CD4-positive, alpha-beta T cell (primary cell): ENCODE measurements at regions not wholly inside any gene's neighbourhood (a gene's known extent, or its start where the extent isn't known, plus 50 kb on each side); places are given as distances from the start of the nearest gene placed in this dataset.

Experiments used
- ATAC-seq: fragments of 200-7000 bp; cut with Tn5 transposase; one replicate; pipeline ENCODE4 v1.10.0; 2022; ENCODE audit warnings: mild to moderate bottlenecking; ENCODE audit not compliant: poor library complexity
- CTCF ChIA-PET: fragments of 350-600 bp; sonication (Branson Sonifier 250); formaldehyde crosslinking; loops from one replicate; lab custom pipeline; 2021; ENCODE audit warnings: antibody characterized with exemption, inconsistent platforms; lab: Charles Lee
- POLR2A ChIA-PET: fragments of 350-600 bp; sonication (Branson Sonifier 250); formaldehyde crosslinking; loops from one replicate; lab custom pipeline; 2021; ENCODE audit warnings: antibody characterized with exemption, inconsistent platforms; lab: Charles Lee
- DNase-seq, 14 experiments: peaks; one replicate each; pipeline ENCODE4 v3.0.0-alpha.2; 2013 to 2020; ENCODE audit warnings: mixed read lengths in 2 of 14
- H3K27ac ChIP-seq, 2 donors: one replicate each; pipeline versions ENCODE4 v1.5.1 to v1.7.0; 2013; ENCODE audit warnings: low read length in 2 of 2, low read depth in 1 of 2, mild to moderate bottlenecking in 1 of 2
- H3K27me3 ChIP-seq, 2 experiments: 1 replicate in 1 of 2; 2 replicates in 1 of 2; pipeline versions ENCODE4 v1.6.1 to v1.7.0; 2013; ENCODE audit warnings: low read length in 2 of 2, control low read depth in 1 of 2, mild to moderate bottlenecking in 1 of 2, moderate library complexity in 1 of 2; ENCODE audit not compliant: insufficient read depth in 2 of 2, control insufficient read depth in 1 of 2
- H3K36me3 ChIP-seq: one replicate; pipeline ENCODE4 v1.6.1; 2013; ENCODE audit warnings: low read length, control low read depth; ENCODE audit not compliant: insufficient read depth
- H3K4me1 ChIP-seq: one replicate; pipeline ENCODE4 v1.6.1; 2013; ENCODE audit warnings: low read length, control low read depth; ENCODE audit not compliant: insufficient read depth
- H3K4me3 ChIP-seq: one replicate; pipeline ENCODE4 v1.5.1; 2013; ENCODE audit warnings: mild to moderate bottlenecking, low read length, moderate library complexity
- H3K9me3 ChIP-seq, 2 experiments: 1 replicate in 1 of 2; 2 replicates in 1 of 2; pipeline versions ENCODE4 v1.6.1 to v1.7.0; 2013; ENCODE audit warnings: low read length in 2 of 2, mild to moderate bottlenecking in 2 of 2, control low read depth in 1 of 2, moderate library complexity in 1 of 2; ENCODE audit not compliant: control insufficient read depth in 1 of 2, insufficient read depth in 1 of 2
- H3K27ac Mint-ChIP-seq: one replicate; pipeline ENCODE4 v1.8.0; 2020; ENCODE audit warnings: mixed read lengths
- H3K27me3 Mint-ChIP-seq: one replicate; pipeline ENCODE4 v1.8.0; 2021; ENCODE audit warnings: mixed read lengths
- H3K36me3 Mint-ChIP-seq: one replicate; pipeline ENCODE4 v1.8.0; 2021; ENCODE audit warnings: low read depth, mixed read lengths
- H3K4me1 Mint-ChIP-seq: one replicate; pipeline ENCODE4 v1.8.0; 2021; ENCODE audit warnings: low read depth, mixed read lengths
- H3K4me3 Mint-ChIP-seq: one replicate; pipeline ENCODE4 v1.8.0; 2020; ENCODE audit warnings: mild to moderate bottlenecking, mixed read lengths
- H3K9me3 Mint-ChIP-seq: one replicate; pipeline ENCODE4 v1.8.0; 2020; ENCODE audit warnings: mixed read lengths
- CTCF ChIP-seq: fragments of 200-600 bp; IDR thresholded peaks from one replicate; pipeline ENCODE4 v1.8.0; 2022; ENCODE audit warnings: antibody characterized with exemption, mild to moderate bottlenecking
- intact Hi-C, 2 experiments: fragments of 100-400 bp; cut with DNase I in 1 of 2; cut with micrococcal nuclease in 1 of 2; formaldehyde crosslinking; loops; one replicate each; pipeline versions ENCODE4 v1.15.1 to v1.9.0; 2023 to 2025; cut with DNase I, micrococcal nuclease

- Mint-ChIP-seq H3K4me3 (no peak overlapping the region), H3K9me3 (no peaks in the 10 kb centered on the region), H3K4me1 (peaks cover 35% of the 10 kb centered on the region), H3K36me3 (no peaks in the 10 kb centered on the region), H3K27me3 (no peaks in the 10 kb centered on the region), H3K27ac (peak overlapping the region; percentile 11)
- H3K36me3 ChIP-seq: no peaks in the 10 kb centered on the region
- CTCF ChIA-PET: interaction anchor here (1.0 to 2.0 kb wide), 9 partner anchors 11 to 857 kb away, joined by 3 to 7 read pairs (median 5); no protein-coding TSS in a partner anchor
- peaks cover 18% of the 10 kb centered on the region for H3K4me1 ChIP-seq
- DNase-seq (no peak), ATAC-seq (no peak)
- H3K9me3 ChIP-seq: no peaks in the 10 kb centered on the region
- no peak overlapping the region for H3K27ac ChIP-seq
- H3K27me3 ChIP-seq: no peaks in the 10 kb centered on the region
- intact Hi-C loops: loop anchor here (1.0 to 10.0 kb wide), 10 partner anchors 144 to 864 kb away; no protein-coding TSS in a partner anchor
- POLR2A ChIA-PET: interaction anchor here (1.1 to 1.4 kb wide), 3 partner anchors 14 to 92 kb away, joined by 3 to 10 read pairs (median 5); no protein-coding TSS in a partner anchor
- TF ChIP-seq CTCF: peak; percentile 58
- no peak overlapping the region for H3K4me3 ChIP-seq
Observed at GRCh38 chr4:82268826-82269193, 105.0 kb downstream of the HNRNPD start.

GRCh38 chr4:82268050-82268825 is 105.6 kb downstream of the HNRNPD start:
- Histone ChIP-seq H3K36me3 (no peaks in the 10 kb centered on the region), H3K9me3 (no peaks in the 10 kb centered on the region), H3K4me1 (peaks cover 18% of the 10 kb centered on the region), H3K4me3 (no peak overlapping the region), H3K27me3 (no peaks in the 10 kb centered on the region), H3K27ac (no peak overlapping the region)
- ChIA-PET POLR2A (interaction anchor here (1.1 to 1.4 kb wide), 3 partner anchors 14 to 92 kb away, joined by 3 to 10 read pairs (median 5); no protein-coding TSS in a partner anchor), CTCF (interaction anchor here (1.0 to 2.0 kb wide), 9 partner anchors 10 to 856 kb away, joined by 3 to 7 read pairs (median 5); no protein-coding TSS in a partner anchor)
- DNase-seq (peak in 12 of 14 experiments; percentile 12 to 76 (median 34)), ATAC-seq (peak; percentile 92)
- Mint-ChIP-seq H3K27me3 (no peaks in the 10 kb centered on the region), H3K27ac (peak overlapping the region; percentile 11), H3K4me3 (peak overlapping the region; percentile 70), H3K36me3 (no peaks in the 10 kb centered on the region), H3K4me1 (peaks cover 34% of the 10 kb centered on the region), H3K9me3 (no peaks in the 10 kb centered on the region)
- peak; percentile 91 for TF ChIP-seq CTCF
- intact Hi-C loops: loop anchor here (1.0 to 10.0 kb wide), 10 partner anchors 143 to 863 kb away; no protein-coding TSS in a partner anchor

GRCh38 chr4:82267506-82267905 is 106.3 kb downstream of the HNRNPD start:
- no peaks in the 10 kb centered on the region for H3K36me3 ChIP-seq
- Mint-ChIP-seq H3K27me3 (no peaks in the 10 kb centered on the region), H3K4me3 (no peak overlapping the region), H3K27ac (no peak overlapping the region), H3K36me3 (no peaks in the 10 kb centered on the region), H3K4me1 (peaks cover 28% of the 10 kb centered on the region), H3K9me3 (no peaks in the 10 kb centered on the region)
- CTCF ChIA-PET: interaction anchor here (1.4 to 1.5 kb wide), 2 partner anchors 29 to 855 kb away, joined by 3 to 4 read pairs; no protein-coding TSS in a partner anchor
- no peak for TF ChIP-seq CTCF
- H3K4me3 ChIP-seq: no peak overlapping the region
- POLR2A ChIA-PET: interaction anchor here (1.1 to 1.4 kb wide), 2 partner anchors 15 to 93 kb away, joined by 3 to 5 read pairs; no protein-coding TSS in a partner anchor
- intact Hi-C loops: loop anchor here (5.0 to 10.0 kb wide), 3 partner anchors 353 to 425 kb away; no protein-coding TSS in a partner anchor
- no peaks in the 10 kb centered on the region for H3K27me3 ChIP-seq
- ATAC-seq (no peak), DNase-seq (no peak)
- H3K4me1 ChIP-seq: peaks cover 18% of the 10 kb centered on the region
- H3K27ac ChIP-seq: no peak overlapping the region
- H3K9me3 ChIP-seq: no peaks in the 10 kb centered on the region
